HL-60 (cell line): ENCODE measurements at regions not wholly inside any gene's neighbourhood (a gene's known extent, or its start where the extent isn't known, plus 50 kb on each side); places are given as distances from the start of the nearest gene placed in this dataset.

Experiments
- DNase-seq, 2 experiments: peaks; one replicate each; pipeline ENCODE4 v3.0.0-alpha.2; 2010 to 2020; ENCODE audit warnings: low read depth in 1 of 2, low spot score in 1 of 2
- H3K27ac ChIP-seq: fragments of 250-450 bp; sonication (Bioruptor Pico); replicated peaks from 2 replicates; pipeline ENCODE4 v1.5.1; 2020; ENCODE audit warnings: mild to moderate bottlenecking, moderate library complexity
- H3K27me3 ChIP-seq: fragments of 250-450 bp; sonication (Bioruptor Pico); 2 replicates; pipeline ENCODE4 v1.5.1; 2021; ENCODE audit warnings: mild to moderate bottlenecking, moderate library complexity; ENCODE audit not compliant: insufficient read depth, poor library complexity, severe bottlenecking
- H3K4me3 ChIP-seq: replicated peaks from 2 replicates; pipeline ENCODE4 v1.5.1; 2011; ENCODE audit warnings: mild to moderate bottlenecking, control low read depth, low read length; ENCODE audit not compliant: insufficient read depth
- CTCF ChIP-seq: IDR thresholded peaks from one replicate; pipeline ENCODE4 v1.5.1; 2011; ENCODE audit warnings: low read length, control low read depth, inconsistent platforms; ENCODE audit not compliant: insufficient read depth
- GABPA ChIP-seq: IDR thresholded peaks from 2 replicates; pipeline ENCODE4 v1.6.1; 2012; ENCODE audit warnings: low read depth
- POLR2AphosphoS5 ChIP-seq: IDR thresholded peaks from 2 replicates; pipeline ENCODE4 v1.6.1; 2012; ENCODE audit warnings: low read depth
- SPI1 ChIP-seq: IDR thresholded peaks from 2 replicates; pipeline ENCODE4 v1.6.1; 2012; ENCODE audit warnings: low read depth, mild to moderate bottlenecking, borderline replicate concordance
- TF ChIP-seq, protein P1 (sequence below): IDR thresholded peaks from 2 replicates; pipeline ENCODE4 v1.6.1; 2012; ENCODE audit warnings: low read depth; ENCODE audit not compliant: insufficient replicate concordance

DNA sequence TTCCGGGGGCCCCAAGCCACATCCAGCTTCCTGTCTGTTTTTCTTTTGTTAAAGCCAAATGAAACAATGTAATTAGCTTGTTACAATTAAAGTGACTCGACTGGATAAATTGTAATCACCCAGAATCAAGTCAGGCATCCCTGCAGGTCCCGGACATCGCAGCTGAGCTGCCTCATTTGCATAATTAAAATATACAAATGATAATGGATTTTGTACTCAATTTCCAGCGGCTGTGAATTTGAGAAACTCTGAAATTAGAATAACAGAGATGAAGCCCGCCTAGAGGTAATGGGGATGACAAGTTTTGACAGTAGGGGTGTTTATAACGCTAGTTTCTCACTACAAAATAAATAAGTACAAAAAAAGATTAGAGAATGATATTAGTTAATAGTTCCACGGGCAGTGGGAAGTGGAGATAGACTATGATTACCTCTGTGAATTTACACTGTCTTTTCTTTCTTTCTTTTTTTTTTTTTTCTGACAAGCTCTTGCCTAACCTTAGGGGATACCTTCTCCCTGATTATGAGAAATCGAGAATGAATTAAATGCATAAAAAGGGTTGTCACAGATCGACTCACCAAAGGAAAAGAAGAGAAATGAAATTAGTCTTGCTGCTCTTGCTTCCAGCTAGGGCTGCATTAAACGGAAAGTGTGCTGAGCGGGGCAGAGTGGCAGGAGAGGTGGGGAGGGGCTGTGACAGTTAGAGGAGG, 82.6 kb upstream of the SKOR2 start:
- Histone ChIP-seq H3K27ac (no peak overlapping the region), H3K27me3 (no peaks in the 10 kb centered on the region), H3K4me3 (no peak overlapping the region)
- DNase-seq: no peak
- TF ChIP-seq CTCF: no peak
- TF ChIP-seq POLR2AphosphoS5: no peak
- no peak for TF ChIP-seq GABPA
- no peak for TF ChIP-seq SPI1
- TF ChIP-seq, protein P1, sequence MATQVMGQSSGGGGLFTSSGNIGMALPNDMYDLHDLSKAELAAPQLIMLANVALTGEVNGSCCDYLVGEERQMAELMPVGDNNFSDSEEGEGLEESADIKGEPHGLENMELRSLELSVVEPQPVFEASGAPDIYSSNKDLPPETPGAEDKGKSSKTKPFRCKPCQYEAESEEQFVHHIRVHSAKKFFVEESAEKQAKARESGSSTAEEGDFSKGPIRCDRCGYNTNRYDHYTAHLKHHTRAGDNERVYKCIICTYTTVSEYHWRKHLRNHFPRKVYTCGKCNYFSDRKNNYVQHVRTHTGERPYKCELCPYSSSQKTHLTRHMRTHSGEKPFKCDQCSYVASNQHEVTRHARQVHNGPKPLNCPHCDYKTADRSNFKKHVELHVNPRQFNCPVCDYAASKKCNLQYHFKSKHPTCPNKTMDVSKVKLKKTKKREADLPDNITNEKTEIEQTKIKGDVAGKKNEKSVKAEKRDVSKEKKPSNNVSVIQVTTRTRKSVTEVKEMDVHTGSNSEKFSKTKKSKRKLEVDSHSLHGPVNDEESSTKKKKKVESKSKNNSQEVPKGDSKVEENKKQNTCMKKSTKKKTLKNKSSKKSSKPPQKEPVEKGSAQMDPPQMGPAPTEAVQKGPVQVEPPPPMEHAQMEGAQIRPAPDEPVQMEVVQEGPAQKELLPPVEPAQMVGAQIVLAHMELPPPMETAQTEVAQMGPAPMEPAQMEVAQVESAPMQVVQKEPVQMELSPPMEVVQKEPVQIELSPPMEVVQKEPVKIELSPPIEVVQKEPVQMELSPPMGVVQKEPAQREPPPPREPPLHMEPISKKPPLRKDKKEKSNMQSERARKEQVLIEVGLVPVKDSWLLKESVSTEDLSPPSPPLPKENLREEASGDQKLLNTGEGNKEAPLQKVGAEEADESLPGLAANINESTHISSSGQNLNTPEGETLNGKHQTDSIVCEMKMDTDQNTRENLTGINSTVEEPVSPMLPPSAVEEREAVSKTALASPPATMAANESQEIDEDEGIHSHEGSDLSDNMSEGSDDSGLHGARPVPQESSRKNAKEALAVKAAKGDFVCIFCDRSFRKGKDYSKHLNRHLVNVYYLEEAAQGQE: no peak

GRCh38 chr18:47331641-47332040, 80.2 kb upstream of the SKOR2 start:
- DNase-seq: no peak
- H3K4me3 ChIP-seq: no peak overlapping the region
- TF ChIP-seq POLR2AphosphoS5 (no peak), CTCF (no peak), SPI1 (no peak), GABPA (no peak)
- TF ChIP-seq, protein P1: no peak
- H3K27ac ChIP-seq: no peak overlapping the region
- H3K27me3 ChIP-seq: no peaks in the 10 kb centered on the region

DNA sequence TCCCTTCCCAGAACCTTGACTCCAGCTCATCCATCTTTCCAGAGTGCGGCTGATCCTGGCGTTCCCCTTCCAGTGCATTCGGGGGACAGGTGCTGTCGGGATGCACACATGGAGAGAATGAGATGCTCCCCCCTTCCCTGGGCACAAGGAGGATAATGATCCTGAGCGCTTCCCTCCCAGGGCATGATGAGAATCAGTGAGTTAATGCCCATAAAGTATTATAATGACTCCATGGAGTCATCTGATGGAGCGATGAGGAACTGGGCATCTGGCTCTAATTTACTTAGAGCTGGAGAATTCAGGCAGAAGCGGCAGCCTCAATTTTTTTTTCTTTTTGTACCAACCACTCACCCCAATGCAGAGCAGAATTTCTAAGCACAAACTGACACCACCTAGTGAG, 79.6 kb upstream of the SKOR2 start:
- Histone ChIP-seq H3K27ac (no peak overlapping the region), H3K4me3 (no peak overlapping the region), H3K27me3 (no peaks in the 10 kb centered on the region)
- no peak for DNase-seq
- TF ChIP-seq POLR2AphosphoS5: no peak
- no peak for TF ChIP-seq CTCF
- no peak for TF ChIP-seq SPI1
- TF ChIP-seq, protein P1: no peak
